Frontal cortex (tissue), 3 donors: ENCODE measurements at regions not wholly inside any gene's neighbourhood (a gene's known extent, or its start where the extent isn't known, plus 50 kb on each side); places are given as distances from the start of the nearest gene placed in this dataset.
"Not testable (repeated sequence)": the region's sequence is repeated elsewhere in the genome, so short reads cannot be mapped to it uniquely, and the experiment has no call there.

Experiments
- DNase-seq, 2 donors: peaks; one replicate each; pipeline ENCODE4 v3.0.0; 2012; ENCODE audit warnings: low spot score in 2 of 2
- FAIRE-seq: peaks from 2 replicates; lab custom pipeline; 2012; peaks lifted over from hg19 to GRCh38; lab: Jason Lieb, UNC
- donor health status: control.
- donor health status: control.
- donor health status: control.

- FAIRE-seq, DNase-seq: not testable (repeated sequence)
Observed at GRCh38 chr10:129066529-129066928, 400.5 kb upstream of the MGMT start.

- not testable (repeated sequence) for DNase-seq, FAIRE-seq
Observed at GRCh38 chr10:129071411-129071810, 395.6 kb upstream of the MGMT start.

- no peak for DNase-seq
- no peak for FAIRE-seq
Observed at GRCh38 chr10:129074939-129075338, 392.1 kb upstream of the MGMT start.

GRCh38 chr10:129075508-129075907, 391.5 kb upstream of the MGMT start:
- no peak for DNase-seq
- no peak for FAIRE-seq

- FAIRE-seq (no peak), DNase-seq (no peak)
Observed at GRCh38 chr10:129075927-129076326, 391.1 kb upstream of the MGMT start.

GRCh38 chr10:129078346-129078745, 388.7 kb upstream of the MGMT start:
- FAIRE-seq, result no peak
- DNase-seq, result no peak

- FAIRE-seq, result no peak
- no peak for DNase-seq
Observed at GRCh38 chr10:129078746-129079145, 388.3 kb upstream of the MGMT start.

- FAIRE-seq, result no peak
- DNase-seq, result no peak
Observed at GRCh38 chr10:129079705-129080104, 387.3 kb upstream of the MGMT start.

- FAIRE-seq (no peak), DNase-seq (no peak)
Observed at GRCh38 chr10:129085811-129086210, 381.2 kb upstream of the MGMT start.

- FAIRE-seq (no peak), DNase-seq (no peak)
Observed at GRCh38 chr10:129089341-129089740, 377.7 kb upstream of the MGMT start.

GRCh38 chr10:129090165-129090564, 376.9 kb upstream of the MGMT start:
- DNase-seq (no peak), FAIRE-seq (no peak)

GRCh38 chr10:129090618-129091366, 376.2 kb upstream of the MGMT start:
- DNase-seq, result no peak
- FAIRE-seq, result no peak

GRCh38 chr10:129093641-129094040, 373.4 kb upstream of the MGMT start:
- no peak for FAIRE-seq
- no peak for DNase-seq

GRCh38 chr10:129094233-129094632, 372.8 kb upstream of the MGMT start:
- no peak for FAIRE-seq
- DNase-seq, result no peak

- no peak for FAIRE-seq
Observed at GRCh38 chr10:129094861-129095260, 372.2 kb upstream of the MGMT start.

GRCh38 chr10:129095680-129096064, 371.4 kb upstream of the MGMT start:
- DNase-seq (no peak), FAIRE-seq (no peak)

More at GRCh38 chr10:129094861-129095260, 372.2 kb upstream of the MGMT start:
- DNase-seq, result no peak

- no peak for FAIRE-seq
- no peak for DNase-seq
Observed at GRCh38 chr10:129096065-129096984, 370.7 kb upstream of the MGMT start.

- FAIRE-seq (no peak), DNase-seq (no peak)
Observed at GRCh38 chr10:129097776-129098330, 369.2 kb upstream of the MGMT start.

GRCh38 chr10:129098517-129098916, 368.5 kb upstream of the MGMT start:
- DNase-seq, result no peak
- no peak for FAIRE-seq

GRCh38 chr10:129099486-129099885, 367.6 kb upstream of the MGMT start:
- FAIRE-seq (no peak), DNase-seq (no peak)

- no peak for FAIRE-seq
- no peak for DNase-seq
Observed at GRCh38 chr10:129099992-129100391, 367.0 kb upstream of the MGMT start.
